OCI-LY7 (cell line): ENCODE measurements at regions not wholly inside any gene's neighbourhood (a gene's known extent, or its start where the extent isn't known, plus 50 kb on each side); places are given as distances from the start of the nearest gene placed in this dataset.

ENCODE experiments used
- BruUV-seq: library from RNA; stranded (reverse); fragments of 400-500 nt; replicated peaks from 2 replicates; lab custom pipeline; 2021; lab: Mats Ljungman, UMichigan
- CTCF ChIA-PET: fragments of 300-600 bp; sonication (Branson Sonifier 250); formaldehyde crosslinking; loops from one replicate; lab custom pipeline; 2022; ENCODE audit warnings: antibody characterized with exemption; ENCODE audit not compliant: unreplicated experiment; lab: Charles Lee
- POLR2A ChIA-PET: fragments of 300-600 bp; sonication (Branson Sonifier 250); formaldehyde crosslinking; loops from one replicate; lab custom pipeline; 2022; ENCODE audit warnings: antibody characterized with exemption; lab: Charles Lee
- DNase-seq: peaks from one replicate; pipeline ENCODE4 v3.0.0-alpha.2; 2015; ENCODE audit warnings: low spot score
- H2AFZ ChIP-seq: fragments of 200-600 bp; sonication (generic), shearing (Covaris generic); 2 replicates; pipeline ENCODE4 v1.6.1; 2014; ENCODE audit warnings: mild to moderate bottlenecking, antibody characterized with exemption, low read length, moderate library complexity
- H3K27ac ChIP-seq: fragments of 200-600 bp; sonication (generic); 2 replicates; pipeline ENCODE4 v1.5.1; 2014; ENCODE audit warnings: mixed run types, low read depth, mild to moderate bottlenecking, moderate library complexity, low read length, inconsistent platforms; ENCODE audit not compliant: poor library complexity, severe bottlenecking
- H3K36me3 ChIP-seq: fragments of 200-600 bp; sonication (generic); 2 replicates; pipeline ENCODE4 v1.6.1; 2014; ENCODE audit warnings: mild to moderate bottlenecking, antibody characterized with exemption, low read length, moderate library complexity, mixed read lengths; ENCODE audit not compliant: insufficient read depth
- H3K4me1 ChIP-seq: fragments of 200-600 bp; sonication (generic); 2 replicates; pipeline ENCODE4 v1.5.1; 2014; ENCODE audit warnings: mild to moderate bottlenecking, low read length; ENCODE audit not compliant: insufficient read depth, poor library complexity, severe bottlenecking
- H3K4me2 ChIP-seq: fragments of 200-600 bp; sonication (generic); 2 replicates; pipeline ENCODE4 v1.6.1; 2014; ENCODE audit warnings: mild to moderate bottlenecking, low read length
- H3K4me3 ChIP-seq: fragments of 200-600 bp; sonication (generic); 2 replicates; pipeline ENCODE4 v1.5.1; 2014; ENCODE audit warnings: mild to moderate bottlenecking, low read depth, low read length; ENCODE audit not compliant: poor library complexity, severe bottlenecking
- H3K79me2 ChIP-seq: fragments of 200-600 bp; sonication (generic); 2 replicates; pipeline ENCODE4 v1.6.1; 2016; ENCODE audit warnings: low read depth, mild to moderate bottlenecking, low read length, moderate library complexity, mixed read lengths; ENCODE audit not compliant: insufficient read depth
- H3K9me2 ChIP-seq: fragments of 200-600 bp; sonication (generic); 2 replicates; pipeline ENCODE4 v1.6.1; 2016; ENCODE audit warnings: mild to moderate bottlenecking, low read length, mixed read lengths; ENCODE audit not compliant: insufficient read depth
- H3K9me3 ChIP-seq: fragments of 200-600 bp; sonication (generic); 2 replicates; pipeline ENCODE4 v1.6.1; 2014; ENCODE audit warnings: mild to moderate bottlenecking, mixed run types, low read length, mixed read lengths
- H4K20me1 ChIP-seq: fragments of 200-600 bp; sonication (generic); 2 replicates; pipeline ENCODE4 v1.6.1; 2014; ENCODE audit warnings: mild to moderate bottlenecking, antibody characterized with exemption, low read length, moderate library complexity, mixed read lengths; ENCODE audit not compliant: insufficient read depth
- CTCF ChIP-seq: fragments of 200-600 bp; sonication (generic); conservative IDR thresholded peaks from 2 replicates; pipeline ENCODE4 v1.5.1; 2014; ENCODE audit warnings: mild to moderate bottlenecking, antibody characterized with exemption, low read length, moderate library complexity, mixed read lengths
- EZH2phosphoT487 ChIP-seq: fragments of 200-600 bp; sonication (generic); IDR thresholded peaks from 2 replicates; pipeline ENCODE4 v1.6.1; 2018; ENCODE audit warnings: low read depth, borderline replicate concordance, mild to moderate bottlenecking, mixed run types, antibody characterized with exemption, low read length, moderate library complexity, mixed read lengths
- intact Hi-C: fragments of 100-400 bp; cut with micrococcal nuclease; formaldehyde crosslinking; loops from one replicate; pipeline ENCODE4 v1.10.0; 2022; ENCODE audit not compliant: unreplicated experiment

- ChIA-PET POLR2A (no interaction called here), CTCF (no interaction called here)
- no peak overlapping the region for H2AFZ ChIP-seq
- no peaks in the 10 kb centered on the region for H3K36me3 ChIP-seq
- H3K9me3 ChIP-seq = no peaks in the 10 kb centered on the region
- H3K4me3 ChIP-seq = no peak overlapping the region
- H4K20me1 ChIP-seq = no peaks in the 10 kb centered on the region
- no TSS peak for BruUV-seq
- DNase-seq = no peak
- no peaks in the 10 kb centered on the region for H3K9me2 ChIP-seq
- H3K4me1 ChIP-seq = no peaks in the 10 kb centered on the region
- TF ChIP-seq CTCF = no peak
- no peak for TF ChIP-seq EZH2phosphoT487
- H3K27ac ChIP-seq = no peak overlapping the region
- intact Hi-C loops = no loop called here
- H3K4me2 ChIP-seq = no peak overlapping the region
- no peaks in the 10 kb centered on the region for H3K79me2 ChIP-seq
These were observed 230.8 kb upstream of the IRX4 start for GRCh38 chr5:2113348-2114131.

DNA sequence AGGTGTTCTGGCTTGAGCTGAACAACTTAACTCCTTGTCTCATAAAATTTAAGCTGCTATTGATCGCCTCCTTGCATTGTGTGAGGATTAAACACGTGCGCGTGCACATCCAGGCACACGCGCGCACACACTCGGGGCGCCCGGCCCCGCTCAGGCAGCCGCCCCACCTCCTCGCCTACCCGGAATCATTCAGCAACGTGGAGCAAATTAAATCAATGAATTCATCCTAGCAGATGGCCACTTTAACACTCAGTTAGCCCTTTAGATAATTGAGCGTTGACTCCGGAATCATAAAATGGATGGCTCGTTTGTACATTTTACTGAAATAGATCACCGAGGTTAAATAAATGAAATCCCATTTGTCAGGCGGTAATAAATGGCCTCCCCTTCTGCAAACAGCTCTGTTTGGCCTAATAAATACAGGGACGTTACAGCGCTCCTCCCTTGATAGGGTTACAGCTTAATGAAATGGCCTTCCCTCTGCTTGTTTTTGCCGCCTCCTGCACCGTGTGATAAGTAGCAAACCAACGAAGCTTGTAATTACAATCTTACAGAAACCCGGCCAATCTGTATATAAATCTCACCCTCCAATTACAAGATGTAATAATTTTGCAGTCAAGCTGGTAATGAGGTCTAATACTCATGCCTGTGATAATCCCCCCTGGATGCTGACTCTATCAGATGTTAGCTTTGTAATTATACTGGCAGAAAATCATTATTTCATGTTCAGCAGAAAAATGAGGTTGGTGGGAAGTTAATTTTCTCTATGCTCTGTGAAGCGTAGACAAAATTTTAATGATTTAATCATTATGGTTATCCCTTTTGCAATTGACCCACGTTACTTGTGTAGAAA lies 229.7 kb upstream of the IRX4 start:
- Histone ChIP-seq H3K79me2 (no peaks in the 10 kb centered on the region), H3K9me3 (no peaks in the 10 kb centered on the region), H3K27ac (no peak overlapping the region), H3K4me1 (no peaks in the 10 kb centered on the region), H3K4me3 (no peak overlapping the region), H3K4me2 (no peak overlapping the region), H3K9me2 (no peaks in the 10 kb centered on the region), H3K36me3 (no peaks in the 10 kb centered on the region), H4K20me1 (no peaks in the 10 kb centered on the region), H2AFZ (no peak overlapping the region)
- ChIA-PET POLR2A (interaction anchor here (0.6 to 1.2 kb wide), 2 partner anchors 9 to 41 kb away, joined by 4 read pairs; no protein-coding TSS in a partner anchor), CTCF (no interaction called here)
- intact Hi-C loops = no loop called here
- no peak for TF ChIP-seq CTCF
- TF ChIP-seq EZH2phosphoT487 = no peak
- no TSS peak for BruUV-seq
- no peak for DNase-seq
